ENCODE measurements at regions not wholly inside any gene's neighbourhood (a gene's known extent, or its start where the extent isn't known, plus 50 kb on each side); places are given as distances from the start of the nearest gene placed in this dataset.

DNA sequence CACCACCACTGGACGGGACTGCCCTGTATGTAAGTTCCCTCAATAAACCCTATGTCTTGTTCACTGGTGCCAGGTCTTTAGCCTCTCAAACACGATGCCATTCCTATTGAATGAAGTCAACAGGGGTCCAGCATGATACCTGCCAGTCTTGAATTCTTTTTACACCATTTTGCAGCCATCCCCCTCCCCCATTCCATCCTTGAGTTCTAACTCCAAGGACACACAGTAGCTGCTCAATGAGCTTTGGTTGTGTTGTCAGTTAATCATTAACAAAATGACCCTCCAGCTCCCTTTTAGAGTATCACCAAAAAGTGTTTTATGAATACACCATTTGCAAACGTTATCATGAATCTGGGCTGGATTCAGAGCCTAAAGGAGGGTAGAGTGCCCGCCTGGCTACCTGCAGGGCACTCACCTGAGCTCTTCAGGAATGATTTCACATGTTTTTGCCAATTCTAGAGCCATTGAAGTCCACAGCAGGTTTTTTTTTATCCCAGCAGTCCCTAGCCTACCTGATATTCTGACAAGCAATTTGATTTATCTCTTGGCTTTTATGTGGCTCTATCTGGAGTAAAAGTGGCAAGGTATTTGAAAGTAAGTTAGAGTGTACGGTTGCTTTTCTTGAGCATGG is 271.8 kb downstream of the SMARCA2 start:
- no peak for DNase-seq (ENCODE audit: low read depth)
- H3K36me3 ChIP-seq (ENCODE audit: control insufficient read depth, insufficient read depth, low read length): no peaks in the 10 kb centered on the region
- no peak overlapping the region for H3K4me3 ChIP-seq (ENCODE audit: low read depth, low read length)
- ChIA-PET CTCF (interaction anchor here (0.9 kb wide), 1 partner anchor 14 kb away, joined by 3 read pairs; no protein-coding TSS in a partner anchor), POLR2A (no interaction called here)
- TF ChIP-seq CTCF (IDR thresholded peaks at IDR 0.05; ENCODE audit: insufficient read depth, low read depth, low read length): no peak
- H3K27me3 ChIP-seq (ENCODE audit: control insufficient read depth, insufficient read depth, low read length): peaks cover 2% of the 10 kb centered on the region

DNA sequence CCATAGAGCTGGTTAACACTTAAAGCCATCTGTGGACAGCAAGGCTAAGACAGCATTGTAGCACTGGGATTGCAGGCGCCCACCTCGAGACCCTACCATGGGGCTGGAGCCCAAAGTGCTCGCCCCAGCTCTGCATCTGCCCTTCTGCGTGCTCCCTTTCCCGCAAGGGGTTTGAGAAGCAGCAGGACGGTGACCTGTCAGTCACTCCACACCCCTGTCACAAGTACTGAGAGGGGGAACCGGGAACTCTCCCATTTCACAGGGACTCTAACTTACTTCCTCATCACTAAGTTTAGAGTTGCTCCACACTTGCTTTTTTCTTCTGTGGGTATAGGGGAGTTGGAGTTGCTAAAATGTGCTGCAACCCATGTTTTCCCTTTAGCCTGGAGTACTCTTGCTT is 273.2 kb downstream of the SMARCA2 start:
- TF ChIP-seq CTCF (IDR thresholded peaks at IDR 0.05; ENCODE audit: insufficient read depth, low read depth, low read length): no peak
- H3K36me3 ChIP-seq (ENCODE audit: control insufficient read depth, insufficient read depth, low read length): no peaks in the 10 kb centered on the region
- no peak overlapping the region for H3K4me3 ChIP-seq (ENCODE audit: low read depth, low read length)
- DNase-seq (ENCODE audit: low read depth): no peak
- CTCF ChIA-PET: interaction anchor here (1.2 kb wide), 1 partner anchor 21 kb away, joined by 3 read pairs; no protein-coding TSS in a partner anchor
- H3K27me3 ChIP-seq (ENCODE audit: control insufficient read depth, insufficient read depth, low read length): peaks cover 2% of the 10 kb centered on the region
- POLR2A ChIA-PET: no interaction called here

DNA sequence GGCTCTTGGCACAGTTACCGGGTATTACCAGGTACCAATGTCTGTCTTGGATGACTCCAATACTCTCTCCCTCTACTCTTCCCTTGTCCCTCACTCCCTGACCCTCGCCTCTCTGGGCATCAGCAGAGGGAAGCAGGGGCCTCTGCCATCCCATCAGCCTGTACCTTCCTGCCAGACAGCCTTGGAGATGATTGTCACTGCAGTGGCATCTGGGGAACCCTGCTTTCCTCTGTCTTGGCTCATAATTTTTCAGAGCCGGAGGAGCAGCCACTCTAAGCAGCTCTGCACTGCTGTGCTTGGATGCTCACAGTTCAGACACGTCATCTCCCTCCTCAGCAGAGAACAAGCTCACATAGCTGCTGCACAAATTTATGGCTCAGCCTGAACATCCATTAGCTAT is 274.1 kb downstream of the SMARCA2 start:
- ChIA-PET CTCF (interaction anchor here (0.5 to 1.2 kb wide), 2 partner anchors 22 to 232 kb away, joined by 3 read pairs; no protein-coding TSS in a partner anchor), POLR2A (no interaction called here)
- no peak for DNase-seq (ENCODE audit: low read depth)
- H3K27me3 ChIP-seq (ENCODE audit: control insufficient read depth, insufficient read depth, low read length): peaks cover 2% of the 10 kb centered on the region
- no peaks in the 10 kb centered on the region for H3K36me3 ChIP-seq (ENCODE audit: control insufficient read depth, insufficient read depth, low read length)
- H3K4me3 ChIP-seq (ENCODE audit: low read depth, low read length): no peak overlapping the region
- no peak for TF ChIP-seq CTCF (IDR thresholded peaks at IDR 0.05; ENCODE audit: insufficient read depth, low read depth, low read length)

DNA sequence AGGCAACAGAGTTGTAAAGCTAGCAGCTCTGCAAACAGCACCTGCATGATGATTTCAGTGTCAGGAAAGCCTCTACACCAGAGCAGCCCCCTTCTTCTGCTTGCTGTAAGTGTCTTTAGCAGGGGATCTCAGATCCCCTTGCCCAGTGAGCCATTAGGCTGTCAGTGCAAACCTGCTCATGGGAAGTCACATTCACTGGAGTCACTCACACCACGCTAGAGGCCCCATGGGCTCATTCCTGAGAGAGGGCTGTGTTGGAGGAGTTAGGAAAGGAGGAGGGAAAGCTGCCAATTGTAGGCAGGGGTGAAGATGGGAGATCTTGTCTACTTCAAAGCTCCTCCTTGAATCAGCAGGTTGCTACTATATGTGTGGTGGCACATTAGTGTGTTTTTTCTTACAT is 275.2 kb downstream of the SMARCA2 start:
- no peaks in the 10 kb centered on the region for H3K36me3 ChIP-seq (ENCODE audit: control insufficient read depth, insufficient read depth, low read length)
- TF ChIP-seq CTCF (IDR thresholded peaks at IDR 0.05; ENCODE audit: insufficient read depth, low read depth, low read length): no peak
- POLR2A ChIA-PET: no interaction called here
- H3K4me3 ChIP-seq (ENCODE audit: low read depth, low read length): no peak overlapping the region
- peaks cover 2% of the 10 kb centered on the region for H3K27me3 ChIP-seq (ENCODE audit: control insufficient read depth, insufficient read depth, low read length)
- DNase-seq (ENCODE audit: low read depth): no peak
- CTCF ChIA-PET: no interaction called here

GRCh38 chr9:2291980-2292704 is 277.0 kb downstream of the SMARCA2 start:
- CTCF ChIA-PET: interaction anchor here (1.0 kb wide), 1 partner anchor 9 kb away, joined by 3 read pairs; no protein-coding TSS in a partner anchor
- Histone ChIP-seq H3K36me3 (ENCODE audit: control insufficient read depth, insufficient read depth, low read length) (no peaks in the 10 kb centered on the region), H3K4me3 (ENCODE audit: low read depth, low read length) (no peak overlapping the region), H3K27me3 (ENCODE audit: control insufficient read depth, insufficient read depth, low read length) (peaks cover 2% of the 10 kb centered on the region)
- DNase-seq (ENCODE audit: low read depth): no peak
- POLR2A ChIA-PET: no interaction called here
- TF ChIP-seq CTCF (IDR thresholded peaks at IDR 0.05; ENCODE audit: insufficient read depth, low read depth, low read length): no peak
